Activated CD8-positive, alpha-beta T cell treated with anti-CD3 and anti-CD28 coated beads for 36 hours (primary cell): ENCODE measurements at regions not wholly inside any gene's neighbourhood (a gene's known extent, or its start where the extent isn't known, plus 50 kb on each side); places are given as distances from the start of the nearest gene placed in this dataset.
"Not testable (repeated sequence)": the region's sequence is repeated elsewhere in the genome, so short reads cannot be mapped to it uniquely, and the experiment has no call there.

Source experiments
- ATAC-seq: fragments of 200-7000 bp; cut with Tn5 transposase; one replicate; pipeline ENCODE4 v1.10.0; 2021; ENCODE audit warnings: mild to moderate bottlenecking, moderate library complexity
- CTCF ChIA-PET: fragments of 350-600 bp; sonication (Branson Sonifier 250); formaldehyde crosslinking; loops from one replicate; lab custom pipeline; 2021; ENCODE audit warnings: antibody characterized with exemption; lab: Charles Lee
- POLR2A ChIA-PET: fragments of 350-600 bp; sonication (Branson Sonifier 250); formaldehyde crosslinking; loops from one replicate; lab custom pipeline; 2021; ENCODE audit warnings: antibody characterized with exemption; lab: Charles Lee
- DNase-seq: peaks from one replicate; pipeline ENCODE4 v3.0.0-alpha.2; 2020
- H3K27ac Mint-ChIP-seq: one replicate; pipeline ENCODE4 v1.8.0; 2021; ENCODE audit warnings: mild to moderate bottlenecking, mixed read lengths
- H3K27me3 Mint-ChIP-seq: one replicate; pipeline ENCODE4 v1.8.0; 2021; ENCODE audit warnings: mixed read lengths
- H3K36me3 Mint-ChIP-seq: one replicate; pipeline ENCODE4 v1.8.0; 2021; ENCODE audit warnings: low read depth, mixed read lengths
- H3K4me1 Mint-ChIP-seq: one replicate; pipeline ENCODE4 v1.8.0; 2021; ENCODE audit warnings: low read depth, mixed read lengths
- H3K4me3 Mint-ChIP-seq: one replicate; pipeline ENCODE4 v1.8.0; 2021; ENCODE audit warnings: mild to moderate bottlenecking, moderate library complexity, mixed read lengths
- H3K9me3 Mint-ChIP-seq: one replicate; pipeline ENCODE4 v1.8.0; 2021; ENCODE audit warnings: mixed read lengths
- CTCF ChIP-seq: fragments of 200-600 bp; IDR thresholded peaks from one replicate; pipeline ENCODE4 v1.8.0; 2022; ENCODE audit warnings: antibody characterized with exemption, mild to moderate bottlenecking
- intact Hi-C: fragments of 100-400 bp; cut with micrococcal nuclease; formaldehyde crosslinking; loops from one replicate; pipeline ENCODE4 v1.10.0; 2022

GRCh38 chr2:149761611-149762010 is 174.0 kb upstream of the MMADHC start:
- intact Hi-C loops, result no loop called here
- no peak for TF ChIP-seq CTCF
- no peak overlapping the region for H3K27ac Mint-ChIP-seq
- no peaks in the 10 kb centered on the region for H3K36me3 Mint-ChIP-seq
- POLR2A ChIA-PET, result no interaction called here
- no peak overlapping the region for H3K4me3 Mint-ChIP-seq
- DNase-seq (no peak), ATAC-seq (no peak)
- no peaks in the 10 kb centered on the region for H3K27me3 Mint-ChIP-seq
- CTCF ChIA-PET, result no interaction called here
- H3K9me3 Mint-ChIP-seq, result peaks cover 6% of the 10 kb centered on the region
- no peaks in the 10 kb centered on the region for H3K4me1 Mint-ChIP-seq

- H3K4me1 Mint-ChIP-seq, H3K4me3 Mint-ChIP-seq, POLR2A ChIA-PET, H3K27me3 Mint-ChIP-seq, DNase-seq, ATAC-seq, CTCF ChIA-PET, H3K36me3 Mint-ChIP-seq, intact Hi-C loops, H3K27ac Mint-ChIP-seq: not testable (repeated sequence)
- peaks cover 13% of the 10 kb centered on the region for H3K9me3 Mint-ChIP-seq
Measured at GRCh38 chr2:149759382-149759781, 171.8 kb upstream of the MMADHC start.

- H3K27ac Mint-ChIP-seq, CTCF ChIA-PET, ATAC-seq, H3K4me1 Mint-ChIP-seq, H3K27me3 Mint-ChIP-seq, intact Hi-C loops, H3K4me3 Mint-ChIP-seq, DNase-seq, H3K36me3 Mint-ChIP-seq, POLR2A ChIA-PET: not testable (repeated sequence)
- peaks cover 14% of the 10 kb centered on the region for H3K9me3 Mint-ChIP-seq
Measured at GRCh38 chr2:149754722-149755121, 167.1 kb upstream of the MMADHC start.

- no peaks in the 10 kb centered on the region for H3K4me1 Mint-ChIP-seq
- H3K36me3 Mint-ChIP-seq, result no peaks in the 10 kb centered on the region
- ChIA-PET CTCF (no interaction called here), POLR2A (no interaction called here)
- no peak for TF ChIP-seq CTCF
- no peak overlapping the region for H3K27ac Mint-ChIP-seq
- H3K27me3 Mint-ChIP-seq, result no peaks in the 10 kb centered on the region
- DNase-seq (no peak), ATAC-seq (no peak)
- H3K9me3 Mint-ChIP-seq, result no peaks in the 10 kb centered on the region
- no peak overlapping the region for H3K4me3 Mint-ChIP-seq
- intact Hi-C loops, result no loop called here
Measured at GRCh38 chr2:149747456-149747855, 159.9 kb upstream of the MMADHC start.

- intact Hi-C loops, result no loop called here
- Mint-ChIP-seq H3K36me3 (no peaks in the 10 kb centered on the region), H3K27ac (no peak overlapping the region), H3K4me3 (no peak overlapping the region), H3K9me3 (no peaks in the 10 kb centered on the region), H3K4me1 (no peaks in the 10 kb centered on the region), H3K27me3 (no peaks in the 10 kb centered on the region)
- POLR2A ChIA-PET, result no interaction called here
- TF ChIP-seq CTCF, result no peak
- no peak for DNase-seq
- no peak for ATAC-seq
- CTCF ChIA-PET, result no interaction called here
Measured at GRCh38 chr2:149745396-149746230, 158.0 kb upstream of the MMADHC start.

- ChIA-PET CTCF (no interaction called here), POLR2A (no interaction called here)
- Mint-ChIP-seq H3K36me3 (no peaks in the 10 kb centered on the region), H3K27ac (no peak overlapping the region), H3K9me3 (no peaks in the 10 kb centered on the region), H3K4me3 (no peak overlapping the region), H3K27me3 (no peaks in the 10 kb centered on the region), H3K4me1 (no peaks in the 10 kb centered on the region)
- no peak for ATAC-seq
- no peak for TF ChIP-seq CTCF
- intact Hi-C loops, result no loop called here
- no peak for DNase-seq
Measured at GRCh38 chr2:149744865-149745264, 157.3 kb upstream of the MMADHC start.
